Right lobe of liver (tissue), 4 donors: ENCODE measurements at regions not wholly inside any gene's neighbourhood (a gene's known extent, or its start where the extent isn't known, plus 50 kb on each side); places are given as distances from the start of the nearest gene placed in this dataset.

ENCODE experiments used
- POLR2A ChIP-seq: fragments of 450-650 bp; IDR thresholded peaks from one replicate; pipeline ENCODE4 v1.6.1; 2017; ENCODE audit warnings: antibody characterized with exemption, mild to moderate bottlenecking
- TF ChIP-seq, protein P1 (sequence below), 4 donors: fragments of 200-600 bp in 3 of 4; fragments of 450-650 bp in 1 of 4; IDR thresholded peaks; one replicate each; pipeline versions ENCODE4 v1.5.1 to v1.8.0; 2016 to 2022; ENCODE audit warnings: antibody characterized with exemption in 4 of 4, mild to moderate bottlenecking in 2 of 4
- donor health status: DM: no; HTN: no; CAD: no.
- donor health status: DM: no; HTN: no; CAD: no.
- donor health status: DM: no; HTN: yes; CAD: no.

DNA sequence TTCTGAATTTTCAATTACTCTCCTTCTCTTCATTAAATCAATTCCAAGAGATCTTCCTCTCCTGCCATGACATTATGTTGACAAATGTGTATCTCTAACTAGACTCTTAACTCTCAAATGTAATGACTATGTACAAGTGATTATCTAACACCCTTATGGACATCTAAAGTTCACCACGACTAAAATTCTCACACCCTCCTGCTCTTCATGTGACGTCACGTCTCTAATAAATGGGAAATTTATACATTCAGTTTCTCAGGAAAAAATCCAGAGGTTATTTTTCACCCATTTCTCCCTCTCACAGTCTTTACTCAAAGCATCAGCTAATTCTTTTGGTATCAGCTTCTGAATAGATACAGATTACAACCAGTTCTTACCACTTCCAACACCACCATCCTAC is 237.5 kb upstream of the EPHA6 start:
- TF ChIP-seq POLR2A: no peak
- TF ChIP-seq, protein P1, sequence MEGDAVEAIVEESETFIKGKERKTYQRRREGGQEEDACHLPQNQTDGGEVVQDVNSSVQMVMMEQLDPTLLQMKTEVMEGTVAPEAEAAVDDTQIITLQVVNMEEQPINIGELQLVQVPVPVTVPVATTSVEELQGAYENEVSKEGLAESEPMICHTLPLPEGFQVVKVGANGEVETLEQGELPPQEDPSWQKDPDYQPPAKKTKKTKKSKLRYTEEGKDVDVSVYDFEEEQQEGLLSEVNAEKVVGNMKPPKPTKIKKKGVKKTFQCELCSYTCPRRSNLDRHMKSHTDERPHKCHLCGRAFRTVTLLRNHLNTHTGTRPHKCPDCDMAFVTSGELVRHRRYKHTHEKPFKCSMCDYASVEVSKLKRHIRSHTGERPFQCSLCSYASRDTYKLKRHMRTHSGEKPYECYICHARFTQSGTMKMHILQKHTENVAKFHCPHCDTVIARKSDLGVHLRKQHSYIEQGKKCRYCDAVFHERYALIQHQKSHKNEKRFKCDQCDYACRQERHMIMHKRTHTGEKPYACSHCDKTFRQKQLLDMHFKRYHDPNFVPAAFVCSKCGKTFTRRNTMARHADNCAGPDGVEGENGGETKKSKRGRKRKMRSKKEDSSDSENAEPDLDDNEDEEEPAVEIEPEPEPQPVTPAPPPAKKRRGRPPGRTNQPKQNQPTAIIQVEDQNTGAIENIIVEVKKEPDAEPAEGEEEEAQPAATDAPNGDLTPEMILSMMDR (IDR thresholded peaks at IDR 0.05): no peak
